ENCODE measurements at regions not wholly inside any gene's neighbourhood (a gene's known extent, or its start where the extent isn't known, plus 50 kb on each side); places are given as distances from the start of the nearest gene placed in this dataset.

GRCh38 chr2:58972737-58973136 lies 731.6 kb upstream of the FANCL start:
- Histone ChIP-seq H4K20me1 (replicated peaks in 1 of 2; ENCODE audit: control insufficient read depth in 1 of 2, insufficient read depth in 2 of 2, low read length in 2 of 2) (no peaks in the 10 kb centered on the region), H2BK15ac (ENCODE audit: low read length) (0 out of 2 replicates have a peak overlapping the region, but pooled peaks have one; percentile 9), H3K56ac (replicated peaks; ENCODE audit: insufficient read length, low read depth, low read length) (no peak overlapping the region), H3K23me2 (ENCODE audit: low read depth, low read length) (no peaks in the 10 kb centered on the region; the same call in 1 of the 2 replicates), H3K14ac (ENCODE audit: insufficient read length) (no peak overlapping the region), H2BK5ac (ENCODE audit: low read depth, low read length) (no peak overlapping the region), H2BK20ac (ENCODE audit: low read length) (no peak overlapping the region), H3K27me3 (replicated peaks in 1 of 4; ENCODE audit: control insufficient read depth in 3 of 4, extremely low read depth in 1 of 4, insufficient read depth in 3 of 4, low read length in 3 of 4) (no peaks in the 10 kb centered on the region), H3K9me3 (ENCODE audit: insufficient read depth in 2 of 2, low read depth in 1 of 2, low read length in 1 of 2) (no peaks in the 10 kb centered on the region), H3K4me2 (ENCODE audit: insufficient read depth in 1 of 2, low read depth in 2 of 2, low read length in 2 of 2) (no peak overlapping the region), H3K9ac (replicated peaks in 1 of 4; ENCODE audit: extremely low read depth in 1 of 4, low read depth in 3 of 4, low read length in 3 of 4) (no peak overlapping the region), H3K18ac (ENCODE audit: extremely low read depth, low read length) (no peak overlapping the region), H2AFZ (ENCODE audit: low read length) (no peak overlapping the region), H3K4me1 (replicated peaks in 1 of 4; ENCODE audit: control insufficient read depth in 3 of 4, insufficient read depth in 4 of 4, low read length in 3 of 4) (peaks cover 0 to 33% (median 25%) of the 10 kb centered on the region in 4 experiments; a peak in 5 of 7 replicates), H3K79me2 (ENCODE audit: control insufficient read depth in 1 of 2, insufficient read depth in 2 of 2, low read length in 2 of 2) (no peaks in the 10 kb centered on the region), H4K8ac (ENCODE audit: extremely low read depth, insufficient read depth, low read length) (no peak overlapping the region), H3K4me3 (ENCODE audit: extremely low read depth in 1 of 4, insufficient read depth in 2 of 4, low read depth in 3 of 4, low read length in 4 of 4) (no peak overlapping the region), H2BK120ac (replicated peaks; ENCODE audit: low read depth, low read length) (no peak overlapping the region), H2AK5ac (ENCODE audit: low read depth, low read length) (no peak overlapping the region), H3K4ac (replicated peaks; ENCODE audit: insufficient read length, low read depth, low read length) (no peak overlapping the region), H4K5ac (ENCODE audit: insufficient read length, low read depth, low read length) (no peak overlapping the region), H3K79me1 (ENCODE audit: low read depth, low read length) (no peaks in the 10 kb centered on the region), H2BK12ac (ENCODE audit: low read depth, low read length) (0 out of 2 replicates have a peak overlapping the region, but pooled peaks have one; percentile 12), H3K36me3 (ENCODE audit: control insufficient read depth in 2 of 4, insufficient read depth in 4 of 4, low read length in 3 of 4) (no peaks in the 10 kb centered on the region), H4K91ac (replicated peaks; ENCODE audit: insufficient read length, low read length) (no peak overlapping the region), H3K23ac (ENCODE audit: insufficient read length) (no peak overlapping the region), H3K27ac (ENCODE audit: low read depth, low read length) (no peak overlapping the region)
- no peak for TF ChIP-seq E2F6 (IDR thresholded peaks at IDR 0.05)
- TF ChIP-seq SIRT6 (IDR thresholded peaks at IDR 0.05; ENCODE audit: low read length): no peak
- FAIRE-seq (no peak), DNase-seq (ENCODE audit: low read depth in 1 of 2, low spot score in 2 of 2) (no peak)
- ChIA-PET POLR2A (ENCODE audit: partially characterized antibody) (interaction anchor here (1.2 kb wide), 1 partner anchor 13 kb away, joined by 3 read pairs; no protein-coding TSS in a partner anchor), CTCF (ENCODE audit: partially characterized antibody) (interaction anchor here (1.0 to 1.3 kb wide), 2 partner anchors 13 to 75 kb away, joined by 3 to 4 read pairs; no protein-coding TSS in a partner anchor)
- 95% methylated on average over 1 of the region's 1 CpG; no CpG with 5 or more reads in 1 of the 2 experiments for WGBS, 2 experiments (ENCODE audit: extremely low coverage in 1 of 2, insufficient coverage in 1 of 2, insufficient read length in 1 of 2, insufficient replicate concordance in 2 of 2, low coverage in 1 of 2, low lambda C conversion rate in 2 of 2, missing lambda C conversion rate in 1 of 2)
